ENCODE measurements at regions not wholly inside any gene's neighbourhood (a gene's known extent, or its start where the extent isn't known, plus 50 kb on each side); places are given as distances from the start of the nearest gene placed in this dataset.
"Not testable (repeated sequence)": the region's sequence is repeated elsewhere in the genome, so short reads cannot be mapped to it uniquely, and the experiment has no call there.

DNA sequence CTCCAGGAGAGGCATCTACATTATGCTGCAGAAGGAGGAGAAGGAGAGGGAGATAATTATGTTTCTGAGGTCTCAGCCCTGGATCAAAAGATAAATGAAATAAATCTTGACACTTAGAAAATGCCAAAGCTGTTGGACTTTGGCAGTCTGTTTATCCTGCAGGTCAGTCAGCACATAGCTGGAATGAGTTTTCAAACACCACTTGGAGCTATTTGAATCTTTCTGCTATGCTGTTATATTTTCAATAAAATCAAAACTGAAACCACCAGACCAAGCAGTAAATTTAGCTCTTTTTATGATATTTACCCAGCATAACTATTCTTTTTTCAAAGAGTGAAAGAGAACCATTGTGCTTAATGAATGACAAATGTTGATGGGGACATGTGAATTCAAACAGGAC, 505.1 kb upstream of the ITGA1 start:
- no peak overlapping the region for H3K4me3 Mint-ChIP-seq (ENCODE audit: unreplicated experiment)
- no peak overlapping the region for H2AFZ ChIP-seq (ENCODE audit: low read depth, low read length)
- TF ChIP-seq, protein P1, sequence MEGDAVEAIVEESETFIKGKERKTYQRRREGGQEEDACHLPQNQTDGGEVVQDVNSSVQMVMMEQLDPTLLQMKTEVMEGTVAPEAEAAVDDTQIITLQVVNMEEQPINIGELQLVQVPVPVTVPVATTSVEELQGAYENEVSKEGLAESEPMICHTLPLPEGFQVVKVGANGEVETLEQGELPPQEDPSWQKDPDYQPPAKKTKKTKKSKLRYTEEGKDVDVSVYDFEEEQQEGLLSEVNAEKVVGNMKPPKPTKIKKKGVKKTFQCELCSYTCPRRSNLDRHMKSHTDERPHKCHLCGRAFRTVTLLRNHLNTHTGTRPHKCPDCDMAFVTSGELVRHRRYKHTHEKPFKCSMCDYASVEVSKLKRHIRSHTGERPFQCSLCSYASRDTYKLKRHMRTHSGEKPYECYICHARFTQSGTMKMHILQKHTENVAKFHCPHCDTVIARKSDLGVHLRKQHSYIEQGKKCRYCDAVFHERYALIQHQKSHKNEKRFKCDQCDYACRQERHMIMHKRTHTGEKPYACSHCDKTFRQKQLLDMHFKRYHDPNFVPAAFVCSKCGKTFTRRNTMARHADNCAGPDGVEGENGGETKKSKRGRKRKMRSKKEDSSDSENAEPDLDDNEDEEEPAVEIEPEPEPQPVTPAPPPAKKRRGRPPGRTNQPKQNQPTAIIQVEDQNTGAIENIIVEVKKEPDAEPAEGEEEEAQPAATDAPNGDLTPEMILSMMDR (IDR thresholded peaks at IDR 0.05; ENCODE audit: insufficient read depth, low read depth, low read length), result no peak
- no peak for TF ChIP-seq EZH2 (IDR thresholded peaks at IDR 0.05; ENCODE audit: insufficient read depth, low read length)

DNA sequence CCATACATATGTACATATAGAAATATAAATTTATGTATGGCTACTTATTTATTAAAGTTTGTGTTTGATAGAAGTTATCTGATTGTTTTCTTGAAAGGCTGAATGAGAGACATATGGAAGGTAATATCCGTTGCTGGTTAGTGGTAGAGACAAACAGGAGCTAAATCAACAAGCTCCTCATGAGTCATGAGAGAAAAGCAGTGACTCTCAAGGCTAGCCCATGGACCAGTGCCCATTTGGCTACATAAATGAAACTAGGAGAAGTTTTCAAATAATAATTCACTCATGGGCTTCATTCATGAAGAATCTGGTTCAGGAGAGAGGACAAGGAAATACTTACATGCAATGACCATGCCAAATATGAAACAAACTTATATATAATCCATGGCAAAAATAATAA, 504.5 kb upstream of the ITGA1 start:
- H3K4me3 ChIP-seq (ENCODE audit: insufficient read depth, low read depth, low read length), result no peak overlapping the region
- Mint-ChIP-seq H3K36me3 (ENCODE audit: low read depth, unreplicated experiment) (no peaks in the 10 kb centered on the region), H3K4me1 (ENCODE audit: low read depth, unreplicated experiment) (no peaks in the 10 kb centered on the region), H3K4me3 (ENCODE audit: unreplicated experiment) (no peak overlapping the region), H3K9me3 (ENCODE audit: unreplicated experiment) (peaks cover 6% of the 10 kb centered on the region), H3K27me3 (ENCODE audit: low read depth, unreplicated experiment) (no peaks in the 10 kb centered on the region), H3K27ac (ENCODE audit: unreplicated experiment) (no peak overlapping the region)
- H3K9ac ChIP-seq (ENCODE audit: low read length), result no peak overlapping the region
- no peaks in the 10 kb centered on the region for H3K36me3 ChIP-seq (ENCODE audit: insufficient read depth, low read length)
- no peaks in the 10 kb centered on the region for H3K9me3 ChIP-seq (ENCODE audit: insufficient read depth, low read depth, low read length)
- no peak for FAIRE-seq
- no peak for DNase-seq (ENCODE audit: low read depth)
- H3K27ac ChIP-seq (ENCODE audit: low read depth, low read length), result no peak overlapping the region
- H2AFZ ChIP-seq (ENCODE audit: low read depth, low read length), result no peak overlapping the region
- H3K79me2 ChIP-seq (ENCODE audit: insufficient read depth, low read length), result no peaks in the 10 kb centered on the region
- no peak overlapping the region for H3K4me2 ChIP-seq (ENCODE audit: low read length)
- no peaks in the 10 kb centered on the region for H4K20me1 ChIP-seq (ENCODE audit: insufficient read depth, low read length)
- TF ChIP-seq EZH2 (IDR thresholded peaks at IDR 0.05; ENCODE audit: insufficient read depth, low read length), result no peak
- TF ChIP-seq, protein P1 (IDR thresholded peaks at IDR 0.05; ENCODE audit: insufficient read depth, low read depth, low read length), result no peak
- H3K4me1 ChIP-seq (ENCODE audit: insufficient read depth, low read length), result no peaks in the 10 kb centered on the region
- no peaks in the 10 kb centered on the region for H3K27me3 ChIP-seq (ENCODE audit: insufficient read depth, low read length)

More for the DNA sequence above, 505.1 kb upstream of the ITGA1 start:
- H3K4me2 ChIP-seq (ENCODE audit: low read length), result no peak overlapping the region
- FAIRE-seq (no peak), DNase-seq (ENCODE audit: low read depth) (no peak)
- H3K36me3 ChIP-seq (ENCODE audit: insufficient read depth, low read length), result no peaks in the 10 kb centered on the region
- H3K4me1 Mint-ChIP-seq (ENCODE audit: low read depth, unreplicated experiment), result no peaks in the 10 kb centered on the region
- H3K27ac ChIP-seq (ENCODE audit: low read depth, low read length), result no peak overlapping the region
- H3K79me2 ChIP-seq (ENCODE audit: insufficient read depth, low read length), result no peaks in the 10 kb centered on the region
- no peaks in the 10 kb centered on the region for H3K27me3 Mint-ChIP-seq (ENCODE audit: low read depth, unreplicated experiment)
- H3K4me3 ChIP-seq (ENCODE audit: insufficient read depth, low read depth, low read length), result no peak overlapping the region
- H3K36me3 Mint-ChIP-seq (ENCODE audit: low read depth, unreplicated experiment), result no peaks in the 10 kb centered on the region
- H3K9me3 Mint-ChIP-seq (ENCODE audit: unreplicated experiment), result peaks cover 6% of the 10 kb centered on the region
- no peaks in the 10 kb centered on the region for H3K27me3 ChIP-seq (ENCODE audit: insufficient read depth, low read length)
- H4K20me1 ChIP-seq (ENCODE audit: insufficient read depth, low read length), result no peaks in the 10 kb centered on the region
- no peaks in the 10 kb centered on the region for H3K4me1 ChIP-seq (ENCODE audit: insufficient read depth, low read length)
- no peaks in the 10 kb centered on the region for H3K9me3 ChIP-seq (ENCODE audit: insufficient read depth, low read depth, low read length)
- no peak overlapping the region for H3K9ac ChIP-seq (ENCODE audit: low read length)
- no peak overlapping the region for H3K27ac Mint-ChIP-seq (ENCODE audit: unreplicated experiment)

DNA sequence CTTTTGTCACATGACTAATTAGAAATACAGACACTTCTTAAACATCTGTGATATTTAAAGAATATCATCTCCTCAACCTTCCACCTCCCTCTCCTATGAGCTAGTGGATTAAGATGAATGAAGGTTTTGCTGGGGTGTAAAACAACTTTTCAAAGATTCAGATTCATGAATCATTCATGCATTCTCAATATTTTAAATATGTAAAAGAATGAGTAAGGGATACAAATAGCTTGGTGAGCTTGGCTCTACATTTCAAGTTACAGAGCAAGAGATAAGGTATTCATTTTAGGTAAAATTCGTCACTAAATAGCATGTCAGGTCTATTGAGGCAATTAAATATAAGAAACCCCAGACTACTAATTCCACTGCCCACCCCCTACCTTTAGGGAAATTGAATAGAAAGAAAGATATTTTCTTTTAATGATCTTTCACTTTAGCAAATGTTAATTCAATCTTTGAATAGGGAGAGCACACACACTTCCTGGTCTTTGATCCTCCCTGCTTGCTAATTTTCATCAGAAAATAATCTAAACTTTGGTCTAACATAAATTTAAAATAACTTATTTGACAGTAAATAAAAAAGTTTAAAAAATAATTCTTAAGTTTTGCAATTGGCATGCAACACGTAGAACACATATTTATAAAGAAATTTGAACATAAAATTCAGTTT, 486.9 kb upstream of the ITGA1 start:
- no peak overlapping the region for H3K27ac Mint-ChIP-seq (ENCODE audit: unreplicated experiment)
- Histone ChIP-seq H3K36me3 (ENCODE audit: insufficient read depth, low read length) (no peaks in the 10 kb centered on the region), H3K27me3 (ENCODE audit: insufficient read depth, low read length) (no peaks in the 10 kb centered on the region), H3K79me2 (ENCODE audit: insufficient read depth, low read length) (no peaks in the 10 kb centered on the region), H3K4me1 (ENCODE audit: insufficient read depth, low read length) (no peaks in the 10 kb centered on the region), H3K4me3 (ENCODE audit: insufficient read depth, low read depth, low read length) (no peak overlapping the region), H4K20me1 (ENCODE audit: insufficient read depth, low read length) (no peaks in the 10 kb centered on the region), H3K9me3 (ENCODE audit: insufficient read depth, low read depth, low read length) (no peaks in the 10 kb centered on the region), H3K27ac (ENCODE audit: low read depth, low read length) (no peak overlapping the region), H2AFZ (ENCODE audit: low read depth, low read length) (no peak overlapping the region), H3K4me2 (ENCODE audit: low read length) (no peak overlapping the region), H3K9ac (ENCODE audit: low read length) (no peak overlapping the region)
- H3K4me1 Mint-ChIP-seq (ENCODE audit: low read depth, unreplicated experiment), result no peaks in the 10 kb centered on the region
- H3K4me3 Mint-ChIP-seq (ENCODE audit: unreplicated experiment), result no peak overlapping the region
- no peaks in the 10 kb centered on the region for H3K27me3 Mint-ChIP-seq (ENCODE audit: low read depth, unreplicated experiment)
- FAIRE-seq, result no peak
- H3K36me3 Mint-ChIP-seq (ENCODE audit: low read depth, unreplicated experiment), result no peaks in the 10 kb centered on the region
- DNase-seq (ENCODE audit: low read depth), result no peak
- no peak for TF ChIP-seq EZH2 (IDR thresholded peaks at IDR 0.05; ENCODE audit: insufficient read depth, low read length)
- TF ChIP-seq, protein P1 (IDR thresholded peaks at IDR 0.05; ENCODE audit: insufficient read depth, low read depth, low read length), result no peak
- H3K9me3 Mint-ChIP-seq (ENCODE audit: unreplicated experiment), result peaks cover 17% of the 10 kb centered on the region

DNA sequence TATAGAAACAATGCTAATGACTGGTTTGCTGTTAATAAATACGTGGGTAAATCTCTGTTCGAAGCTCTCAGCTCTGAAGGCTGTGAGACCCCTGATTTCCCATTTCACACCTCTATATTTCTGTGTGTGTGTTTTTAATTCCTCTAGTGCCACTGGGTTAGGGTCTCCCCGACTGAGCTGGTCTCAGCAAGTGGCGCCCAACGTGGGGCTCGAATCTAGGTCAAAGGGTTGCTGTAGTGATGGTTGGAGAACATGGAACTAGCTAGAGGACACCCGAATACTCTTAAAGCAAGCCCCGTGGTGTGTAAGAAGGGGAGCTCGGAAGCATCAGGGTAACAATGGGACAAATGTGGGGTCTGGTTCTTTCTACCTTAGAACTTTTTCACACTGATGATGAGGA, 482.9 kb upstream of the ITGA1 start:
- H3K36me3 Mint-ChIP-seq (ENCODE audit: low read depth, unreplicated experiment); H3K27ac ChIP-seq (ENCODE audit: low read depth, low read length); H3K9ac ChIP-seq (ENCODE audit: low read length); H3K79me2 ChIP-seq (ENCODE audit: insufficient read depth, low read length); H4K20me1 ChIP-seq (ENCODE audit: insufficient read depth, low read length); H3K36me3 ChIP-seq (ENCODE audit: insufficient read depth, low read length); H3K27me3 Mint-ChIP-seq (ENCODE audit: low read depth, unreplicated experiment); FAIRE-seq; H3K9me3 ChIP-seq (ENCODE audit: insufficient read depth, low read depth, low read length); DNase-seq (ENCODE audit: low read depth); H3K4me1 ChIP-seq (ENCODE audit: insufficient read depth, low read length); H3K27ac Mint-ChIP-seq (ENCODE audit: unreplicated experiment); H2AFZ ChIP-seq (ENCODE audit: low read depth, low read length); H3K4me3 Mint-ChIP-seq (ENCODE audit: unreplicated experiment); H3K27me3 ChIP-seq (ENCODE audit: insufficient read depth, low read length); H3K4me1 Mint-ChIP-seq (ENCODE audit: low read depth, unreplicated experiment); H3K4me3 ChIP-seq (ENCODE audit: insufficient read depth, low read depth, low read length); H3K4me2 ChIP-seq (ENCODE audit: low read length): not testable (repeated sequence)
- peaks cover 20% of the 10 kb centered on the region for H3K9me3 Mint-ChIP-seq (ENCODE audit: unreplicated experiment)
